Aorta (tissue), 5 donors: ENCODE measurements at regions not wholly inside any gene's neighbourhood (a gene's known extent, or its start where the extent isn't known, plus 50 kb on each side); places are given as distances from the start of the nearest gene placed in this dataset.
"Not testable (repeated sequence)": the region's sequence is repeated elsewhere in the genome, so short reads cannot be mapped to it uniquely, and the experiment has no call there.

Source experiments
- ATAC-seq: fragments of 200-7000 bp; cut with Tn5 transposase; one replicate; pipeline ENCODE4 v1.9.1; 2022; ENCODE audit warnings: moderate library complexity; ENCODE audit not compliant: low FRiP score
- DNase-seq, 2 donors: peaks; one replicate each; pipeline ENCODE4 v3.0.0-alpha.2; 2020
- H3K27ac ChIP-seq, 2 donors: one replicate each; pipeline ENCODE4 v1.5.1; 2013; ENCODE audit warnings: low read length in 2 of 2, mild to moderate bottlenecking in 2 of 2, moderate library complexity in 2 of 2, control low read depth in 1 of 2, inconsistent platforms in 1 of 2, low read depth in 1 of 2
- H3K27me3 ChIP-seq, 2 donors: one replicate each; pipeline ENCODE4 v1.6.1; 2013; ENCODE audit warnings: control low read depth in 1 of 2, low read length in 1 of 2, mild to moderate bottlenecking in 1 of 2, moderate library complexity in 1 of 2; ENCODE audit not compliant: insufficient read depth in 2 of 2, control insufficient read depth in 1 of 2
- H3K36me3 ChIP-seq, 2 donors: one replicate each; pipeline ENCODE4 v1.6.1; 2013; ENCODE audit warnings: control low read depth in 1 of 2, low read length in 1 of 2, mild to moderate bottlenecking in 1 of 2; ENCODE audit not compliant: insufficient read depth in 2 of 2, control insufficient read depth in 1 of 2
- H3K4me1 ChIP-seq, 2 donors: one replicate each; pipeline ENCODE4 v1.6.1; 2013; ENCODE audit warnings: low read length in 2 of 2, control low read depth in 1 of 2, mild to moderate bottlenecking in 1 of 2, moderate library complexity in 1 of 2; ENCODE audit not compliant: insufficient read depth in 2 of 2, control insufficient read depth in 1 of 2
- H3K4me3 ChIP-seq, 2 donors: one replicate each; pipeline ENCODE4 v1.5.1; 2013; ENCODE audit warnings: low read length in 2 of 2, control low read depth in 1 of 2, mild to moderate bottlenecking in 1 of 2
- H3K9me3 ChIP-seq: one replicate; pipeline ENCODE4 v1.6.1; 2013; ENCODE audit warnings: mild to moderate bottlenecking, low read length; ENCODE audit not compliant: control insufficient read depth
- WGBS, 2 donors: extraction: QIAGEN DNeasy Blood & Tissue Kit; methylation state at CpG; one replicate each; pipeline ENCODE4 v1.1.7; 2013; 5-methylcytosine and 5-hydroxymethylcytosine counted together
- intact Hi-C, 2 donors: fragments of 100-400 bp; cut with DNase I; formaldehyde crosslinking; loops; one replicate each; pipeline versions ENCODE4 v1.14.2 to v1.15.0; 2022
- donor health status: healthy with polysubstance abuse.
- donor health status: Bipolar disorder and iron deficiency.
- donor health status: DM: no; HTN: no; CAD: no.
- donor health status: DM: no; HTN: no; CAD: no.
- donor health status: DM: yes; HTN: yes; CAD: no.

GRCh38 chr16:88332921-88333825 is 49.6 kb upstream of the ZNF469 start:
- not testable (repeated sequence) for H3K4me3 ChIP-seq, H3K36me3 ChIP-seq, H3K4me1 ChIP-seq, H3K27ac ChIP-seq, H3K27me3 ChIP-seq, DNase-seq, H3K9me3 ChIP-seq
- peak; percentile 5 for ATAC-seq
- 62 to 75% methylated on average over 26 to 27 of the region's 33 CpGs for WGBS, 2 donors
- intact Hi-C loops, result loop anchor here in 1 of 2 donors (5.0 kb wide), 1 partner anchor 54 kb away; no protein-coding TSS in a partner anchor
